Heart left ventricle (tissue), 16 donors: ENCODE measurements at regions not wholly inside any gene's neighbourhood (a gene's known extent, or its start where the extent isn't known, plus 50 kb on each side); places are given as distances from the start of the nearest gene placed in this dataset.
"Not testable (repeated sequence)": the region's sequence is repeated elsewhere in the genome, so short reads cannot be mapped to it uniquely, and the experiment has no call there.

Experiments used
- ATAC-seq, 4 donors: fragments of 200-7000 bp; cut with Tn5 transposase; one replicate each; pipeline ENCODE4 v1.9.1; 2020 to 2022; ENCODE audit warnings: moderate library complexity in 4 of 4, mild to moderate bottlenecking in 3 of 4, moderate number of reproducible peaks in 1 of 4
- DNase-seq, 5 donors: peaks; one replicate each; pipeline ENCODE4 v3.0.0-alpha.2; 2020
- H3K27ac ChIP-seq, 12 donors: fragments of 200-600 bp; sonication (generic) in 4 of 12; one replicate each; pipeline versions ENCODE4 v1.5.0 to v1.8.0; 2016 to 2022; ENCODE audit warnings: mild to moderate bottlenecking in 2 of 12
- H3K27me3 ChIP-seq, 9 donors: fragments of 200-600 bp; sonication (generic) in 2 of 9; one replicate each; pipeline versions ENCODE4 v1.5.1 to v1.8.0; 2016 to 2022; ENCODE audit warnings: mild to moderate bottlenecking in 3 of 9
- H3K36me3 ChIP-seq, 9 donors: fragments of 200-600 bp; sonication (generic) in 2 of 9; one replicate each; pipeline versions ENCODE4 v1.5.0 to v1.8.0; 2018 to 2022; ENCODE audit warnings: mild to moderate bottlenecking in 2 of 9
- H3K4me1 ChIP-seq, 12 donors: fragments of 200-600 bp; sonication (generic) in 4 of 12; one replicate each; pipeline versions ENCODE4 v1.5.0 to v1.8.0; 2016 to 2022; ENCODE audit warnings: mild to moderate bottlenecking in 3 of 12
- H3K4me3 ChIP-seq, 12 donors: fragments of 200-600 bp; sonication (generic) in 4 of 12; one replicate each; pipeline versions ENCODE4 v1.5.0 to v1.8.0; 2017 to 2022; ENCODE audit warnings: mild to moderate bottlenecking in 9 of 12, moderate library complexity in 4 of 12
- H3K9me3 ChIP-seq, 12 donors: fragments of 200-600 bp; sonication (generic) in 4 of 12; one replicate each; pipeline versions ENCODE4 v1.5.0 to v1.8.0; 2016 to 2022; ENCODE audit warnings: mild to moderate bottlenecking in 1 of 12
- CTCF ChIP-seq, 12 donors: fragments of 200-600 bp; sonication (generic) in 4 of 12; IDR thresholded peaks; one replicate each; pipeline versions ENCODE4 v1.5.0 to v1.8.0; 2018 to 2022; ENCODE audit warnings: antibody characterized with exemption in 12 of 12, mild to moderate bottlenecking in 5 of 12
- POLR2A ChIP-seq, 2 donors: fragments of 450-650 bp; IDR thresholded peaks; one replicate each; pipeline ENCODE4 v1.6.1; 2017; ENCODE audit warnings: antibody characterized with exemption in 2 of 2, mild to moderate bottlenecking in 2 of 2, moderate library complexity in 2 of 2
- WGBS, 4 donors: extraction: QIAGEN DNeasy Blood & Tissue Kit in 2 of 4; methylation state at CpG; one replicate each; pipeline versions ENCODE4 v1.1.5 to v1.1.7; 2013 to 2018; 5-methylcytosine and 5-hydroxymethylcytosine counted together
- intact Hi-C, 10 donors: fragments of 100-400 bp; cut with DNase I; formaldehyde crosslinking; loops; one replicate each; pipeline versions ENCODE4 v1.11.1 to v1.14.2; 2022
- donor health status: ischemic (EF 13 %, LVEDD 7.1; RV severe dilation, severe dysfunction).
- donor health status: healthy with polysubstance abuse.
- donor health status: DM: no; HTN: yes; CAD: no.
- donor health status: DM: no; HTN: no; CAD: no.
- donor health status: ischemic (EF 25% LVEDD 6.9; RV normal size, moderate dysfunction).
- donor health status: ischemic (EF 25% LVEDD 5.7; RV mildly dilated, moderate dysfunction).
- donor health status: healthy.
- donor health status: DM: yes; HTN: yes; CAD: no.
- donor health status: ischemic (EF 35%, LVEDD 5.7; RV mildly dilated, moderate dysfunction).
- donor health status: nonischemic (EF 11% LVEDD 7.7; RV severe dilation, severe dysfunction).
- donor health status: DM: yes; HTN: yes; CAD: no.
- donor health status: PGD.
- donor health status: ischemic (EF 29% LVEDD 5.4; RV normal size, mild dysfunction).
- donor health status: nonischemic (EF 23%, LVEDD 6.1; RV moderate dilation, normal function).

GRCh38 chr13:83780227-83780626 is 102.0 kb downstream of the SLITRK1 start:
- peaks cover 0 to 4% (median 0%) of the 10 kb centered on the region in 12 donors for H3K9me3 ChIP-seq
- H3K4me1 ChIP-seq: no peaks in the 10 kb centered on the region
- no peak overlapping the region for H3K4me3 ChIP-seq
- no peaks in the 10 kb centered on the region for H3K27me3 ChIP-seq
- intact Hi-C loops: no loop called here
- H3K27ac ChIP-seq: no peak overlapping the region
- H3K36me3 ChIP-seq: no peaks in the 10 kb centered on the region
- WGBS, 4 donors: 28 to 39% (median 35%) methylated on average over 6 of the region's 6 CpGs
- no peak for ATAC-seq
- no peak for DNase-seq
- TF ChIP-seq CTCF (IDR thresholded peaks at IDR 0.05): peak in 3 of 12 donors; percentile 7 to 11 (median 8)
- TF ChIP-seq POLR2A (IDR thresholded peaks at IDR 0.05): no peak

GRCh38 chr13:83773961-83774360 is 108.3 kb downstream of the SLITRK1 start:
- H3K9me3 ChIP-seq: no peaks in the 10 kb centered on the region
- H3K27ac ChIP-seq: no peak overlapping the region
- WGBS, 4 donors: 54 to 64% (median 58%) methylated on average over 2 of the region's 2 CpGs
- intact Hi-C loops: no loop called here
- H3K27me3 ChIP-seq: no peaks in the 10 kb centered on the region
- ATAC-seq (no peak), DNase-seq (no peak)
- no peak for TF ChIP-seq CTCF (IDR thresholded peaks at IDR 0.05)
- TF ChIP-seq POLR2A (IDR thresholded peaks at IDR 0.05): no peak
- no peaks in the 10 kb centered on the region for H3K36me3 ChIP-seq
- no peaks in the 10 kb centered on the region for H3K4me1 ChIP-seq
- no peak overlapping the region for H3K4me3 ChIP-seq

- no peak overlapping the region for H3K27ac ChIP-seq
- H3K36me3 ChIP-seq: no peaks in the 10 kb centered on the region
- DNase-seq (no peak), ATAC-seq (no peak)
- H3K4me3 ChIP-seq: no peak overlapping the region
- no peaks in the 10 kb centered on the region for H3K4me1 ChIP-seq
- 74 to 87% (median 84%) methylated on average over 1 of the region's 1 CpG for WGBS, 4 donors
- H3K27me3 ChIP-seq: no peaks in the 10 kb centered on the region
- H3K9me3 ChIP-seq: no peaks in the 10 kb centered on the region
- TF ChIP-seq POLR2A (IDR thresholded peaks at IDR 0.05) (no peak), CTCF (IDR thresholded peaks at IDR 0.05) (no peak)
- intact Hi-C loops: no loop called here
Observed at GRCh38 chr13:83765796-83766195, 116.5 kb downstream of the SLITRK1 start.

GRCh38 chr13:83761631-83762030 is 120.6 kb downstream of the SLITRK1 start:
- ATAC-seq (no peak), DNase-seq (no peak)
- Histone ChIP-seq H3K4me3 (no peak overlapping the region), H3K27ac (no peak overlapping the region), H3K36me3 (no peaks in the 10 kb centered on the region), H3K4me1 (no peaks in the 10 kb centered on the region), H3K9me3 (peaks cover 0 to 17% (median under 1%) of the 10 kb centered on the region in 12 donors), H3K27me3 (no peaks in the 10 kb centered on the region)
- no peak for TF ChIP-seq CTCF (IDR thresholded peaks at IDR 0.05)
- no peak for TF ChIP-seq POLR2A (IDR thresholded peaks at IDR 0.05)
- intact Hi-C loops: no loop called here
- WGBS, 4 donors: 47 to 63% (median 53%) methylated on average over 2 of the region's 2 CpGs

- H3K9me3 ChIP-seq: peaks cover 0 to 32% (median 6%) of the 10 kb centered on the region in 12 donors
- H3K4me1 ChIP-seq, DNase-seq, H3K27me3 ChIP-seq, H3K4me3 ChIP-seq, ATAC-seq, H3K27ac ChIP-seq, H3K36me3 ChIP-seq, intact Hi-C loops: not testable (repeated sequence)
- 92 to 98% (median 93%) methylated on average over 2 of the region's 2 CpGs for WGBS, 4 donors
Observed at GRCh38 chr13:83755210-83755609, 127.1 kb downstream of the SLITRK1 start.
